ENCODE measurements at regions not wholly inside any gene's neighbourhood (a gene's known extent, or its start where the extent isn't known, plus 50 kb on each side); places are given as distances from the start of the nearest gene placed in this dataset.
A peak's percentile ranks its signal among the peaks of the same experiment; 100 is the strongest.

GRCh38 chr3:34995796-34996430 lies 643.4 kb upstream of the ARPP21 start:
- DNase-seq (ENCODE audit: low read depth in 1 of 2, low spot score in 1 of 2), result peak in 1 of 2 donors; percentile 5
- H3K4me1 ChIP-seq (ENCODE audit: low read depth), result no peaks in the 10 kb centered on the region
- no peak overlapping the region for H3K4me3 ChIP-seq
- no peaks in the 10 kb centered on the region for H3K36me3 ChIP-seq
- no peaks in the 10 kb centered on the region for H3K9me3 ChIP-seq (ENCODE audit: low read depth)
- TF ChIP-seq CTCF (IDR thresholded peaks at IDR 0.05; ENCODE audit: low read depth, low read length), result no peak
- no peak overlapping the region for H3K27ac ChIP-seq
- no peaks in the 10 kb centered on the region for H3K27me3 ChIP-seq

- Histone ChIP-seq H3K9me3 (ENCODE audit: low read depth) (no peaks in the 10 kb centered on the region), H3K36me3 (no peaks in the 10 kb centered on the region), H3K27me3 (no peaks in the 10 kb centered on the region), H3K27ac (no peak overlapping the region), H3K4me1 (ENCODE audit: low read depth) (no peaks in the 10 kb centered on the region), H3K4me3 (no peak overlapping the region)
- no peak for TF ChIP-seq CTCF (IDR thresholded peaks at IDR 0.05; ENCODE audit: low read depth, low read length)
- DNase-seq (ENCODE audit: low read depth in 1 of 2, low spot score in 1 of 2), result no peak
Measured at GRCh38 chr3:34998902-34999301, 640.4 kb upstream of the ARPP21 start.

GRCh38 chr3:35012214-35012613 lies 627.1 kb upstream of the ARPP21 start:
- no peak overlapping the region for H3K4me3 ChIP-seq
- TF ChIP-seq CTCF (IDR thresholded peaks at IDR 0.05; ENCODE audit: low read depth, low read length), result no peak
- H3K9me3 ChIP-seq (ENCODE audit: low read depth), result no peaks in the 10 kb centered on the region
- no peaks in the 10 kb centered on the region for H3K4me1 ChIP-seq (ENCODE audit: low read depth)
- no peak overlapping the region for H3K27ac ChIP-seq
- no peak for DNase-seq (ENCODE audit: low read depth in 1 of 2, low spot score in 1 of 2)
- no peaks in the 10 kb centered on the region for H3K36me3 ChIP-seq
- H3K27me3 ChIP-seq, result no peaks in the 10 kb centered on the region

- Histone ChIP-seq H3K4me3 (no peak overlapping the region), H3K4me1 (ENCODE audit: low read depth) (no peaks in the 10 kb centered on the region), H3K27me3 (no peaks in the 10 kb centered on the region), H3K36me3 (no peaks in the 10 kb centered on the region), H3K9me3 (ENCODE audit: low read depth) (no peaks in the 10 kb centered on the region), H3K27ac (no peak overlapping the region)
- DNase-seq (ENCODE audit: low read depth in 1 of 2, low spot score in 1 of 2), result no peak
- TF ChIP-seq CTCF (IDR thresholded peaks at IDR 0.05; ENCODE audit: low read depth, low read length), result no peak
Measured at GRCh38 chr3:35028157-35028556, 611.2 kb upstream of the ARPP21 start.

GRCh38 chr3:35042210-35042991 lies 596.9 kb upstream of the ARPP21 start:
- H3K27me3 ChIP-seq, result no peaks in the 10 kb centered on the region
- no peak for DNase-seq (ENCODE audit: low read depth in 1 of 2, low spot score in 1 of 2)
- no peaks in the 10 kb centered on the region for H3K36me3 ChIP-seq
- H3K4me1 ChIP-seq (ENCODE audit: low read depth), result no peaks in the 10 kb centered on the region
- TF ChIP-seq CTCF (IDR thresholded peaks at IDR 0.05; ENCODE audit: low read depth, low read length), result no peak
- H3K9me3 ChIP-seq (ENCODE audit: low read depth), result no peaks in the 10 kb centered on the region
- no peak overlapping the region for H3K4me3 ChIP-seq
- no peak overlapping the region for H3K27ac ChIP-seq

Measured in cardiac muscle cell (in vitro differentiated cells and primary cell).